ENCODE measurements at regions not wholly inside any gene's neighbourhood (a gene's known extent, or its start where the extent isn't known, plus 50 kb on each side); places are given as distances from the start of the nearest gene placed in this dataset.

- no peaks in the 10 kb centered on the region for H4K20me1 ChIP-seq (ENCODE audit: control insufficient read depth, insufficient read depth)
- intact Hi-C loops (cut with micrococcal nuclease; ENCODE audit: unreplicated experiment) = no loop called here
- H3K4me3 ChIP-seq = no peak overlapping the region
Measured at GRCh38 chr14:66248256-66248655, 237.9 kb upstream of the CCDC196 start.

More at GRCh38 chr14:66248256-66248655, 237.9 kb upstream of the CCDC196 start:
- Histone ChIP-seq H3K27ac (ENCODE audit: control insufficient read depth, insufficient read depth) (no peak overlapping the region), H3K4me1 (ENCODE audit: control insufficient read depth, insufficient read depth, low read length) (no peaks in the 10 kb centered on the region), H3K9ac (ENCODE audit: control insufficient read depth, insufficient read depth, low read length) (no peak overlapping the region), H2AFZ (ENCODE audit: control insufficient read depth, low read depth, low read length) (no peak overlapping the region), H3K27me3 (replicated peaks in 1 of 2; ENCODE audit: control insufficient read depth in 2 of 2, insufficient read depth in 2 of 2, low read length in 1 of 2) (no peaks in the 10 kb centered on the region; a peak in 1 of 4 replicates), H3K4me2 (ENCODE audit: control insufficient read depth, insufficient read depth) (no peak overlapping the region), H3K9me3 (replicated peaks; ENCODE audit: control insufficient read depth, insufficient read depth, low read length) (no peaks in the 10 kb centered on the region), H3K36me3 (ENCODE audit: control insufficient read depth in 2 of 2, insufficient read depth in 2 of 2, low read length in 1 of 2) (no peaks in the 10 kb centered on the region), H3K79me2 (ENCODE audit: control insufficient read depth, insufficient read depth, low read length) (no peaks in the 10 kb centered on the region)
- no peak for DNase-seq (ENCODE audit: low read depth, low spot score)
- POLR2A ChIA-PET = no interaction called here
- no TSS peak for BruUV-seq (replicated peaks)
- no peak for ATAC-seq
- CTCF ChIA-PET = no interaction called here
- 35% methylated on average over 2 of the region's 2 CpGs for WGBS (ENCODE audit: insufficient coverage, insufficient replicate concordance, low lambda C conversion rate, missing lambda C conversion rate)
- in situ Hi-C loops (cut with MboI) = no loop called here
- FAIRE-seq = no peak
- RAD21 ChIA-PET (ENCODE audit: unreplicated experiment) = no interaction called here
- SMC1A ChIA-PET (ENCODE audit: uncharacterized antibody, unreplicated experiment) = no interaction called here
- no peak for TF ChIP-seq TCF7 (IDR thresholded peaks at IDR 0.05; ENCODE audit: borderline replicate concordance)
- no peak for TF ChIP-seq CTCF (IDR thresholded peaks at IDR 0.05 in 2 of 3, conservative IDR thresholded peaks at IDR 0.05 in 1 of 3; ENCODE audit: control insufficient read depth in 2 of 3, extremely low read depth in 1 of 3, insufficient read depth in 1 of 3, low read depth in 3 of 3, low read length in 3 of 3)
- TF ChIP-seq EGR1 (IDR thresholded peaks at IDR 0.05; ENCODE audit: borderline replicate concordance in 1 of 2, low read depth in 2 of 2, low read length in 2 of 2) = no peak
- TF ChIP-seq CHD4 (IDR thresholded peaks at IDR 0.05) = no peak
- TF ChIP-seq TBL1XR1 (IDR thresholded peaks at IDR 0.05; ENCODE audit: low read depth, low read length) = no peak
- TF ChIP-seq ZNF274 (IDR thresholded peaks at IDR 0.05; ENCODE audit: insufficient read depth, insufficient read length) = no peak
- TF ChIP-seq ZNF24 (IDR thresholded peaks at IDR 0.05) = no peak
- no peak for TF ChIP-seq NFYB (IDR thresholded peaks at IDR 0.05; ENCODE audit: insufficient read depth, low read depth, low read length)
- TF ChIP-seq SMARCA5 (IDR thresholded peaks at IDR 0.05) = no peak
- TF ChIP-seq, protein P1, sequence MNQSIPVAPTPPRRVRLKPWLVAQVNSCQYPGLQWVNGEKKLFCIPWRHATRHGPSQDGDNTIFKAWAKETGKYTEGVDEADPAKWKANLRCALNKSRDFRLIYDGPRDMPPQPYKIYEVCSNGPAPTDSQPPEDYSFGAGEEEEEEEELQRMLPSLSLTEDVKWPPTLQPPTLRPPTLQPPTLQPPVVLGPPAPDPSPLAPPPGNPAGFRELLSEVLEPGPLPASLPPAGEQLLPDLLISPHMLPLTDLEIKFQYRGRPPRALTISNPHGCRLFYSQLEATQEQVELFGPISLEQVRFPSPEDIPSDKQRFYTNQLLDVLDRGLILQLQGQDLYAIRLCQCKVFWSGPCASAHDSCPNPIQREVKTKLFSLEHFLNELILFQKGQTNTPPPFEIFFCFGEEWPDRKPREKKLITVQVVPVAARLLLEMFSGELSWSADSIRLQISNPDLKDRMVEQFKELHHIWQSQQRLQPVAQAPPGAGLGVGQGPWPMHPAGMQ (IDR thresholded peaks at IDR 0.05; ENCODE audit: borderline replicate concordance) = no peak
- TF ChIP-seq, protein P2, sequence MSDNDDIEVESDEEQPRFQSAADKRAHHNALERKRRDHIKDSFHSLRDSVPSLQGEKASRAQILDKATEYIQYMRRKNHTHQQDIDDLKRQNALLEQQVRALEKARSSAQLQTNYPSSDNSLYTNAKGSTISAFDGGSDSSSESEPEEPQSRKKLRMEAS (IDR thresholded peaks at IDR 0.05; ENCODE audit: low read depth, low read length) = no peak
- TF ChIP-seq MTA3 (IDR thresholded peaks at IDR 0.05; ENCODE audit: borderline replicate concordance, low read length) = no peak

All from GM12878 (cell line).